HCT116 (cell line): ENCODE measurements at regions not wholly inside any gene's neighbourhood (a gene's known extent, or its start where the extent isn't known, plus 50 kb on each side); places are given as distances from the start of the nearest gene placed in this dataset.

Experiments
- CEBPB ChIP-seq: IDR thresholded peaks from 2 replicates; pipeline ENCODE4 v1.6.1; 2012; ENCODE audit warnings: low read depth
- CTCF ChIP-seq, 3 experiments: fragments of 200-600 bp in 1 of 3; sonication (generic) in 1 of 3; IDR thresholded peaks in 2 of 3; conservative IDR thresholded peaks in 1 of 3; 2 replicates each; pipeline ENCODE4 v1.5.1; 2012 to 2017; ENCODE audit warnings: low read depth in 2 of 3, low read length in 2 of 3, antibody characterized with exemption in 1 of 3, borderline replicate concordance in 1 of 3, control low read depth in 1 of 3, mild to moderate bottlenecking in 1 of 3, mixed read lengths in 1 of 3, mixed run types in 1 of 3, moderate library complexity in 1 of 3; ENCODE audit not compliant: insufficient read depth in 1 of 3
- EZH2 ChIP-seq: fragments of 200-600 bp; sonication (generic); IDR thresholded peaks from 2 replicates; pipeline ENCODE4 v1.6.1; 2017; ENCODE audit warnings: antibody characterized with exemption, mixed run types
- EZH2phosphoT487 ChIP-seq: fragments of 200-600 bp; IDR thresholded peaks from 2 replicates; pipeline ENCODE4 v1.6.1; 2018; ENCODE audit warnings: antibody characterized with exemption, borderline replicate concordance
- POLR2A ChIP-seq: IDR thresholded peaks from 2 replicates; pipeline ENCODE4 v1.7.0; 2011; ENCODE audit warnings: borderline replicate concordance; ENCODE audit not compliant: insufficient read depth, insufficient read length; ENCODE audit errors: extremely low read depth
- REST ChIP-seq: IDR thresholded peaks from 2 replicates; pipeline ENCODE4 v1.6.1; 2012; ENCODE audit warnings: low read depth
- SIN3A ChIP-seq: IDR thresholded peaks from 2 replicates; pipeline ENCODE4 v1.6.1; 2012; ENCODE audit warnings: low read depth
- SRF ChIP-seq: IDR thresholded peaks from 2 replicates; pipeline ENCODE4 v1.6.1; 2012; ENCODE audit warnings: low read depth
- YY1 ChIP-seq: IDR thresholded peaks from 2 replicates; pipeline ENCODE4 v1.6.1; 2011; ENCODE audit warnings: low read length, low read depth, moderate library complexity, mild to moderate bottlenecking; ENCODE audit not compliant: insufficient replicate concordance; ENCODE audit errors: extremely low read depth
- ZFX ChIP-seq: fragments of 450-650 bp; IDR thresholded peaks from 2 replicates; pipeline ENCODE4 v1.6.1; 2017
- ZNF274 ChIP-seq: fragments of 200-500 bp; sonication (Bioruptor generic); IDR thresholded peaks from 2 replicates; pipeline ENCODE4 v1.6.1; 2014; ENCODE audit warnings: mild to moderate bottlenecking, low read depth, low read length, inconsistent platforms

GRCh38 chr13:69274231-69274630 is 833.4 kb upstream of the ATXN8OS start:
- no peak for TF ChIP-seq CTCF (IDR thresholded peaks at IDR 0.05 in 2 of 3, conservative IDR thresholded peaks at IDR 0.05 in 1 of 3; ENCODE audit: borderline replicate concordance in 1 of 3, insufficient read depth in 1 of 3, low read depth in 2 of 3, low read length in 2 of 3)
- TF ChIP-seq POLR2A = no peak
- no peak for TF ChIP-seq REST
- TF ChIP-seq EZH2phosphoT487 = no peak
- TF ChIP-seq SRF = no peak
- TF ChIP-seq SIN3A = no peak
- 0 out of 2 replicates have a peak, but pooled peaks have one; percentile 47 for TF ChIP-seq CEBPB
- no peak for TF ChIP-seq ZNF274
- no peak for TF ChIP-seq ZFX
- TF ChIP-seq YY1 = no peak
- no peak for TF ChIP-seq EZH2
